GM10266 (cell line): ENCODE measurements at regions not wholly inside any gene's neighbourhood (a gene's known extent, or its start where the extent isn't known, plus 50 kb on each side); places are given as distances from the start of the nearest gene placed in this dataset.
"Not testable (repeated sequence)": the region's sequence is repeated elsewhere in the genome, so short reads cannot be mapped to it uniquely, and the experiment has no call there.

Source experiments
- DNase-seq: peaks from one replicate; pipeline ENCODE4 v3.0.0; 2012; ENCODE audit errors: extremely low spot score
- TF ChIP-seq, protein P1 (sequence below): IDR thresholded peaks from 2 replicates; pipeline ENCODE4 v1.5.1; 2012; ENCODE audit warnings: mild to moderate bottlenecking, low read depth; ENCODE audit not compliant: control insufficient read depth, insufficient read depth; ENCODE audit errors: missing control alignments

DNA sequence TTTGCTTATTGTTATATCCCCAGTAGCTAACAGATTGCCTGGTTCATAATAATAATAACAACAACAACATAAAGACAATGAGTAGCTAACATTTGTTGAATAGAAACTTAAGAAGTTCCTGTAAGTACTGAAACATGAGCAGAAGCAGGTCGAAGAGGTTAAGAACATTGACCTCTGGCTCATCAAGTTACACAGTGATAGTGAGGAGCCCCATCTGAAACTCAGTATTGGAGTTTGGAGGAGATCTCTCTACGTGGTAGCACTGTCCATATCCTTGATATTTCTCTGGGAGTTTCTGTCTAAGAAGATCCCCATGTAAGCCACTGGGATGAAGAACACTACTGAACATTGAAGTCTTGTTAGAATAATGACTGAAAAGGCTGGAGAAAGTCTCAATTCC, 600.4 kb downstream of the RFPL4B start:
- no peak for DNase-seq
- TF ChIP-seq, protein P1, sequence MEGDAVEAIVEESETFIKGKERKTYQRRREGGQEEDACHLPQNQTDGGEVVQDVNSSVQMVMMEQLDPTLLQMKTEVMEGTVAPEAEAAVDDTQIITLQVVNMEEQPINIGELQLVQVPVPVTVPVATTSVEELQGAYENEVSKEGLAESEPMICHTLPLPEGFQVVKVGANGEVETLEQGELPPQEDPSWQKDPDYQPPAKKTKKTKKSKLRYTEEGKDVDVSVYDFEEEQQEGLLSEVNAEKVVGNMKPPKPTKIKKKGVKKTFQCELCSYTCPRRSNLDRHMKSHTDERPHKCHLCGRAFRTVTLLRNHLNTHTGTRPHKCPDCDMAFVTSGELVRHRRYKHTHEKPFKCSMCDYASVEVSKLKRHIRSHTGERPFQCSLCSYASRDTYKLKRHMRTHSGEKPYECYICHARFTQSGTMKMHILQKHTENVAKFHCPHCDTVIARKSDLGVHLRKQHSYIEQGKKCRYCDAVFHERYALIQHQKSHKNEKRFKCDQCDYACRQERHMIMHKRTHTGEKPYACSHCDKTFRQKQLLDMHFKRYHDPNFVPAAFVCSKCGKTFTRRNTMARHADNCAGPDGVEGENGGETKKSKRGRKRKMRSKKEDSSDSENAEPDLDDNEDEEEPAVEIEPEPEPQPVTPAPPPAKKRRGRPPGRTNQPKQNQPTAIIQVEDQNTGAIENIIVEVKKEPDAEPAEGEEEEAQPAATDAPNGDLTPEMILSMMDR, result no peak

DNA sequence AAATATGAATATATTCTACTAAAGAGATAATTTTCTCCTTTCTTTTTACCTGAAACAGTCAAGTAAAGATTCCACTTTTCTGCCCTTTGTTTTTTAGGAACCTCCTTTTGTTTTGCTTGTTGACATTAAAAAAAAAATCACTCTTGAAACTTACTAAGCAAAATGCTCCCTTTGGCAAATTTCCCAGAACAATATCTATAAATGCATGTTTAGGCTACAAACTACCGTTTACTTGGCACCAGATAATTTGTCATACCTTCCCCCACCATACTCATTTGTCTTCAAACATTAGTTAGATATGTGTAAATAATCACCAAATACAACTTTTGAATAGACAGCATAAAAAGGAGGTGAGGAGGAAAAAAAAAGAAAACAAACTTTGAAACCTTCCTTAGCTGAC, 604.7 kb downstream of the RFPL4B start:
- DNase-seq, result no peak
- TF ChIP-seq, protein P1, result no peak

DNA sequence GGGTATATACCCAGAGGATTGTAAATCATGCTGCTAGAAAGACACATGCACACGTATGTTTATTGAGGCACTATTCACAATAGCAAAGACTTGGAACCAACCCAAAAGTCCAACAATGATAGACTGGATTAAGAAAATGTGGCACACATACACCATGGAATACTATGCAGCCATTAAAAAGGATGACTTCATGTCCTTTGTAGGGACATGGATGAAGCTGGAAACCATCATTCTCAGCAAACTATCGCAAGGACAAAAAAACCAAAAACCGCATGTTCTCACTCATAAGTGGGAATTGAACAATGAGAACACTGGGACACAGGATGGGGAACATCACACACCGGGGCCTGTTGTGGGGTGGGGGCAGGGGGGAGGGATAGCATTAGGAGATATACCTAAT, 608.6 kb downstream of the RFPL4B start:
- not testable (repeated sequence) for DNase-seq

DNA sequence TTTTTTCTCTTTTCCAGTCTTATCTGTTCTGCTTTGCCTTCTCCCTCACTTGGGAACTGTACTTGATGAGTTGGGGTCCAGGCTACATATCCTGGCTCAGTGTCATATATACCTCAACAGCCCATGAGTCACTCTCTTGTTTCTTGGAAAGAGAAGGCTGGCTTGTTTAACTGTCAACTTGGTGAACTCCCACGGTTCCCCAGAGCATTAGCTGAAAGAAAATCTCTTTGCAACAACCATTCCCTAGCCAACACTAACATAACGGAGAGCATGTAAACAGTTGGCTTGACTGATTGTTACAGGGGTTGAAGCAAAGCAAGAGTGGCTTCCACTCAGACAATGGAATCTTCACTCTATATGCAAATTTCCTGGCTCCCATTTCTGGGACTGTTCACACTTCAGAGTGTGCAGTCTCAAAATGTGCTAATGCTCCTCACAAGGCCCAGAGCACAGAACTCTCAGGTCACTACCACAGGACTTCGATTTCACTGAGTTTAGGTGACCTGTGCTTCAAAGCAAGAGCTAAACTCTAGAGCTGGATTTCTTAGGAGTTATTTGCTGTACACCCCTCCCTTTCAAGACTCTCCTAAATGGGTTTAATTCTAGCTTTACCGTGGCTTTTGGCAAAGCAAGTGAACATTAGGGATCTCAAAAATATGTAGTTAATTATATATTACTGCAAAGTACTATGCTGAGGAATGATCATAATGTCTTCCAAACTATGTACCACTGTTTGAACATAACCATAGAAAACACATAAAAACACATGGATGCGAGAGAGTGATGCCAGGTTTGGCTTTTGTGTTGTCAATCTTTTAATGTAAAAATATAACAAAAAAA, 609.8 kb downstream of the RFPL4B start:
- TF ChIP-seq, protein P1, result no peak
- no peak for DNase-seq

DNA sequence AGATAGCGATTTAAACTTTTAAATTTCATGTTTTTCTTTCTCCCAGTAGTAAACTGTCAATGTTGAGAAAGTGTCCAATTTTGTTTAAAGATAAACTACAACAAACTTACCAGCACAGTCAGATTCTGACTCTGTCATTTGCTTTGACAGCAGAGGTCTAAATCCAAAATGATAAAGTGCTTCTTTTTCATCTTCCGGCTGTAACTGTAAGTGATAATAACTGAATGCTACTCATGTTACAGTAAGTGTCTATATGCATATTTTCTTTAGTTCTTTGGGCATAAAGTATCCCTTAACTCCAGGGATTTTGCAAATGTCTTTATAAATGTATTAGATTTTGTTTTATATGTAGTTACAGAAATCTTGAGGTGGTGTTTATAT, 610.4 kb downstream of the RFPL4B start:
- no peak for DNase-seq
- TF ChIP-seq, protein P1, result no peak

DNA sequence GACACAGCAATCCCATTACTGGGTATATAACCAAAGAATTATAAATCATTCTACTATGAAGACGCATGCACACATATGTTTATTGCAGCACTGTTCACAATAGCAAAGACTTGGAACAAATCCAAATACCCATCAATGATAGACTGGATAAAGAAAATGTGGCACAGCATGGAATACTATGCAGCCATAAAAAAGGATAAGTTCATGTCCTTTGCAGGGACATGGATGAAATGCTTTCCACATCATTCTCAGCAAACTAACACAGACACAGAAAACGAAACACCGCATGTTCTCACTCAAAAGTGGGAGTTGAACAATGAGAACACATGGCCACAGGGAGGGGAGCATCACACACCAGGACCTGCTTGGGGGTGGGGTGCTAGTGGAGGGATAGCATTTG, 613.0 kb downstream of the RFPL4B start:
- not testable (repeated sequence) for DNase-seq

DNA sequence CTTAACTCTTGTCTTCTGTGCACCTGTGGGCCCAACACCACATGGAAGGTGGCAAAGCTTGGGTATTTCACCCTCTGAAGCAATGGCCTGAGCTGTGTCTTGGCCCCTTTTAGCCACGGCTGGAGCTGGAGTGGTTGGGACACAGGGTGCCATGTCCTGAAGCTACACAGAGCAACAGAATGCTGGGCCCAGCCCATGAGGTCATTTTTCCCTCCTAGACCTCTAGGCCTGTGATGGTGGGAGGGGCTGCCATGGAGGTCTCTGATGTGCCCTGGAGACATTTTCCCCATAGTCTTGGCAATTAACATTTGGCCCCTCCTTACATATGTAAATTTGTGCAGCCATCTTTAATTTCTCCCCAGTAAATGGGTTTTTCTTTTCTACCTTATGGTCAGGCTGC, 620.8 kb downstream of the RFPL4B start:
- no peak for DNase-seq
- TF ChIP-seq, protein P1, result no peak

DNA sequence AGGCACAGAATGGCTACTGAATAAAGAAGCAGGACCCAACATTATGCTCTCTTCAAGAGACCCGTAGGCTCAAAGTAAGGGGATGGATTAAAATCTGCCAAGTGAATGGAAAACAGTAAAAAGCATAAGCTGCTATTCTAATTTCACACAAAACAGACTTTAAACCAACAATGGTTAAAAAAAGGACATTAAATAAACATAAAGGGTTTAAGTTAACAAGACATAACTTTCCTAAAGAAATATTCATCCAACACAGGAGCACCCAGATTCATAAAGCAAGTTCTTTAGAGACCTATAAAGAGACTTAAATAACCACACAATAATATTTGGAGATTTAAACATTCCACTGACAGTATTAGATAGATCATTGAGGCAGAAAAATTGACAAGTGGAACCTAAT, 624.5 kb downstream of the RFPL4B start:
- TF ChIP-seq, protein P1, result no peak
- DNase-seq, result no peak

DNA sequence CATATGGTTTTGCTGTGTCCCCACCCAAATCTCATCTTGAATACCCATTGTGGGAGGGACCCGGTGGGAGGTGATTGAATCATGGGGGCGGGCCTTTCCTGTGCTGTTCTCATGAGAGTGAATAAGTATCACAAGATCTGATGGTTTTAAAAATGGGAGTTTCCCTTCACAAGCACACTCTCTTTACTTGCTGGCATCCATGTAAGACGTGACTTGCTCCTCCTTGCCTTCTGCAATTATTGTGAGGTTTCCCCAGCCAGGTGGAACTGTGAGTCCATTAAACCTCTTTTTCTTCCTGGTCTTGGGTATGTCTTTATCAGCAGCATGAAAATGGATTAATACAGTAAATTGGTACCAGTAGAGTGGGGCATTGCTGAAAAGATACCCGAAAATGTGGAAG, 627.8 kb downstream of the RFPL4B start:
- DNase-seq, result not testable (repeated sequence)

DNA sequence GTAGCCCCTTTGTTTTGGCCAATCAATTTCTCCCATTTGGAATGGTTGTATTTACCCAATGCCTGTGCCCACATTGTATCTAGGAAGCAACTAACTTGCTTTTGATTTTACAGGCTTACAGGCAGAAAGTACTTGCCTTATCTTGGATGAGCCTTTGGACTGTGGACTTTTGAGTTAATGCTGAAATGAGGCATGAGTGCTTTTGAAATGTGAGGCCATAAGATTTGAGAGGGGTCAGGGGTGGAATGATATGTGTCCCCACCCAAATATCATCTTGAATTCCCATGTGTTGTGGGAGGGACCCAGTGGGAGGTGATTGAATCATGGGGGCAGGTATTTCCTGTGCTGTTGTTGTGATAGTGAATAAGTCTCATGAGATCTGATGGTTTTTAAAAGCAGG, 629.4 kb downstream of the RFPL4B start:
- DNase-seq, result not testable (repeated sequence)
